Left lobe of liver (tissue), 2 donors: ENCODE measurements at regions not wholly inside any gene's neighbourhood (a gene's known extent, or its start where the extent isn't known, plus 50 kb on each side); places are given as distances from the start of the nearest gene placed in this dataset.
"Not testable (repeated sequence)": the region's sequence is repeated elsewhere in the genome, so short reads cannot be mapped to it uniquely, and the experiment has no call there.

Source experiments
- ATAC-seq: fragments of 200-7000 bp; cut with Tn5 transposase; one replicate; pipeline ENCODE4 v1.9.1; 2020; ENCODE audit warnings: mild to moderate bottlenecking, moderate library complexity
- DNase-seq: peaks from one replicate; pipeline ENCODE4 v3.0.0-alpha.2; 2020; ENCODE audit warnings: low spot score
- donor health status: DM: no; HTN: no; CAD: no; lungs with moderate emphysema.
- donor health status: DM: no; HTN: yes; CAD: no.

DNA sequence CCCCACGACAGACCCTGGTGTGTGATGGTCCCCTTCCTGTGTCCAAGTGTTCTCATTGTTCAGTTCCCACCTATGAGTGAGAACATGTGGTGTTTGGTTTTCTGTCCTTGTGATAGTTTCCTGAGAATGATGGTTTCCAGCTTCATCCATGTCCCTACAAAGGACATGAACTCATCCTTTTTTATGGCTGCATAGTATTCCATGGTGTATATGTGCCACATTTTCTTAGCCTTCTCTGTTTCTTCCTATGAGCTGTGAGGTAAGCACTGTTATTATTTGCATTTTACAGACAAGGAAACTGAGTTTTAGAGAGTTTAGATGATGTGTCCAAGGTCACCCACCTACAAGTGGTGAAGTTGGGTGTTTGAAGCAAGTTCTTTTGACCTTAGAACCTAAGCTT is 51.1 kb upstream of the BNC1 start:
- DNase-seq, ATAC-seq: not testable (repeated sequence)

DNA sequence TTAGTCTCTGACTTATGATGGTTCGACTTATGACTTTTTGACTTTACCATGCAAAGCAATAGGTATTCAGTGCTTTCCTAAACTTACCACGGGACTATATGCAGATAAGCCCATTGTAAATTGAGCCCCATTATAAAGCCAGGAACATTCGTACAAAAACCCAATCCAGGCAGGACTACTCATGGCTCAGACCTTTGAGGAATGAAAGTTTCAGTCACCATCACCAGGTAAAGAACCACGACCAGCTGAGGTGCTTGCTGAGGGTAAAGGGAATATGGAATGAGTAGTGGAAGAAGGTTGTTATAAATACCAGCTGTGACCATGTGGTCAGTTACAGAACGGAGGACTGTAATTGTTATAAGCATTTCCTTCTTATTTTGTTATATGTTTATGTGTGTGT is 54.9 kb upstream of the BNC1 start:
- ATAC-seq: no peak
- DNase-seq: no peak

DNA sequence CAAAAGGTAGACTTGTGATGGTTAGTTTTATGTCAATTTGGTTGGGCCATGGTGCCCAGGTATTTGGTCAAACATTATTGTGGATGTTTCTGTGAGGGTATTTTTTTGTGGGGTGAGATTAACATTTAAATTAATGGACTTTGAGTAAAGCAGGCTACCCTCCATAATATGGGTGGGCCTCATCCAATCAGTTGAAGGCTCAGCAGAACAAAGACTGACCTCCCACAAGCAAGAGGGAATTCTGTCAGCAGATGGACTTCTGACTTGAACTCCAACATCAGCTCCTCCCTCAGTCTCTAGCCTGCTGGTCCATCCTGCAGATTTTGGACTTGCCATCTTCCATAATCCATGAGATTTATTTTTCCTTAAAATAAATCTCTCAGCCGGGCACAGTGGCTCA is 55.6 kb upstream of the BNC1 start:
- no peak for ATAC-seq
- DNase-seq: no peak

DNA sequence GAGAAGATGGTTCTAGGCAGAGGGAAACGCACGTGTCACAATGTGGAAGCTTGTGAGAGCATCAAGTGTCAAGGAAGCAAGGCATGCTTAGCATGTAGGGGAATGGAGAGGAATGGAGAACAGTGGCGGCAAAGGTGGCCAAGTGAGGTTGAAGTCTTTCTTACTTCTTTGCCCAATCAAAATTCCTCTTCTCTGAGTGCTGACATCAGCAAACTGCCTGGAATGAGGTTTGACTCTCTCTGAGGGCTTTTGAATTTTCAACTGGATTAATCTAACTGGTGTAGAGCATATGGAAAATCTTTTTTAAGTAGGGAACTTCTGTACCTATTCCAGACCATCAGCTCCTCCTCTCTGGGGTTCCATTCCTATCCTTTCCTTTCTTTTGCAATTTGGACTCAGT is 61.9 kb upstream of the BNC1 start:
- ATAC-seq: no peak
- no peak for DNase-seq

DNA sequence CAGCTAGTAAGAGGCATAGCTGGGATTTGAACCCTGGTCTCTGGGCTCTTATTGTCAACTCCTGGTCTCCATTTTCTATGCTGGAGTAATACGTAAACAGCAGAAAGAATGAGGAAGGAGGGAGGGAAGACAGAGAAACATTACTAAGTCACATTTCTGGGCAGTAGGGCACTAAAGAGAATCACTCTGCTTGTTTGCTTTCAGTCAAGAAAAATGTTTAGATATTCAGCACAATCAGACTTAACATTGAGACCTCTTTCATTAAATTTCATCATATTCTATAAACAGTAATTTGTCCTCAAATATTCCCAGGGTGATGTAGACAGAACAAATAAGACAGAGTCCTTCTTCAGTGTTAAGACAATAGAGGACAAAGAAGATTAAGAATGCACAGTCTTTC is 67.7 kb upstream of the BNC1 start:
- no peak for ATAC-seq
- DNase-seq: no peak

DNA sequence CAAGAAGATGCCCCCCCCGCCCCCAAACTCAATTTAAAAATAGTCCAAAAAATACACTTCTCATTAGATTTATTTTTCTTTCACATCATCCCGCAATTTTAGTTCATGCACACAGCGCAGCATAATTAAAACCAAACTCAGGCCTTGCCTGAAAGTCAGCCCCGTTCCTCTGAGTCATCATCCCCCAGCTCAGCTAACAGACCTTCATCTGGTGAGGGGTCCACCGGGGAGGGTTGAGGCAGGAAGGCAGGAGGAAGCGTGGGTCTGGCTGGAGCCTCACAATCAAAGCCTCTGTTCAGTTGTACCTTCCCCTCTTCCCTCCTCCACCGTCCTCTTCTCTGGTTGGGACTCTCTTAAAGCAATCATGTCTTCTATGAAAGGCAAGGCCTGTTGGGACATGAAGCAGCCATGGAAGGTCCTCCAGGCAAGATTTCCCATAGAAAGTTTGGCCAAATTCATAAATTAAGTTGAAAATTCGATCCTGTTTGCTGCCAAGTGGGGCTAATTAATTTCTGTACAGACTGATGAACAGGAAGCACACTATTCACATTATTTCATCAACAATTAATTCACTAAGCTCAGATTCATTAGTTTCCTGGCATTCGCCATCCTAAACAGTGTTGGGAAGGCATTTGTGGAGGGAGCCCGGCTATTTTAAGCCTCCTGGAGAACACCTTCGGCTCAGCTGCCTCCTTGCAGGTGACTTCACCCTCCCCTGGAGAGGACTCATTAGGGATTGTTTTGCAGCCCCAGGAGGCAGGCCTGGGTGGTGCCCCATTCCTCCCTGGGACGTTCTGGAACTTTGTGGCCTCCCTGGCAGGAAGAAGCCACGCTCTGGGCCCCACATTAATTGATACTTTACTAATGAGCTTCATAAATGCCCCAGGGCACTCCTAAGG is 72.3 kb upstream of the BNC1 start:
- no peak for DNase-seq
- ATAC-seq: no peak

DNA sequence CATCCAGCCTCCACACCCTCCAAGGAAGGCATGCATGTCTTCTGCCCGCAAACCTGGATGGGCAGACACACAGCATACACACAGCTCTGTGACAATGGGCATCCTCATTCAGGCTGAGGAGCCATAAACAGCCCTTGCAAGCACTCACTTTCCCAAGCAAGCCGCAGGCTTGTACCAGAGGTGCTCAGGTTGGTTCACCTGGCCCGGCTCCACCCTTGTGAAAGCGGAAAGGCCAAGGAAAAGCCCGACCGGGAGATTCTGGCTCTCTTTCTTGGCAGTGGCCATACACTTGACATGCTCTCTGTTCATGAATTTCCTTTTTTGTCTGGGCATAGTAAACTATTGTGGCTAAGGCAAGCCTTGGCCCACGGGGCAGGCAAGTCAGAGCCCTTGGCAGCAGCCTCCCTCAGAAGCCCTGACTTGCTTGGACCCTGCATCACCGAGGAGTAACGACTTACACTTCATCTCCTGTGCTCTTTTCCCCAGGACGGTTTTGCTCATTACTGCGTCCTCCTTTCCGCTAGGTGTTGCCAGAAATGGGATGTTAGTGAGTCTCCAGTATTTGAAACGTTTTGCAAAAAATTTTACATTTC is 74.6 kb upstream of the BNC1 start:
- no peak for ATAC-seq
- no peak for DNase-seq

DNA sequence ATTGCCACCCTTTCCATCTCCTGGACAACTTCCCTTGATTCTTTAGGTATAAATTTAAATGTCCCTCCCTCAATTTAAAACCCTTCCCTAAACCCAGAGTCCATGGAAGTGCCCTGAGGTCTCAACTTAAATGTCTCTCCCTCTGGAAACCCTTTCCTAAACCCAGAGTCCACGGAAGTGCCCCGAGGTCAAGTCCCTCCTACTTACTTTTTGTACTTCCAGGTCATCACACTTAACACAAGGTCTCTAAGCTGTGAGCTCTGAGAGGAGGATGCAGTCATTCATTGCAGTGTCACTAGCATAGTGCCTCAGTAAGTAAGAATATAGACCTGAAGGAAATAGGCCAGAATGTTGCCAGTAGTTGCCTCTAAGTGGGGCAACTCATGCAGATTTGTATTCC is 78.2 kb upstream of the BNC1 start:
- ATAC-seq (no peak), DNase-seq (no peak)

DNA sequence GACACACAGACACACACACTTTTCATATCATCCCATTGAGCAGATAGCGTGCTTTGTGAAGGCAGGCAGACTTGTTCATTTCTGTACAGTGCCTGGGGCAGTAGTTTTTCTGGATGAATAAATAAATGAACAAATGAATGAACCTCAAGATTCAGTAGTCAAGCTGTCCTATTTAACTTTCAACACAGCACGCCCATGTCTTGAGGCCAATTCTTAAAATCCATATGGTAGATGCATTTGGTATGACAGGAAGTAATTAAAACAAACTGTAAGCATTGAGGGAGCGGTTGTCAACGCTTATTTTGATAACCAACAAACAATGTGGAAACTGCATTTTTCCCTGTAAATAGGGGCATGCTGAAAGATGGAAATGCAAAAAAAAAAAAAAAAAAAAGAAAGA is 80.0 kb upstream of the BNC1 start:
- no peak for ATAC-seq
- DNase-seq: no peak

DNA sequence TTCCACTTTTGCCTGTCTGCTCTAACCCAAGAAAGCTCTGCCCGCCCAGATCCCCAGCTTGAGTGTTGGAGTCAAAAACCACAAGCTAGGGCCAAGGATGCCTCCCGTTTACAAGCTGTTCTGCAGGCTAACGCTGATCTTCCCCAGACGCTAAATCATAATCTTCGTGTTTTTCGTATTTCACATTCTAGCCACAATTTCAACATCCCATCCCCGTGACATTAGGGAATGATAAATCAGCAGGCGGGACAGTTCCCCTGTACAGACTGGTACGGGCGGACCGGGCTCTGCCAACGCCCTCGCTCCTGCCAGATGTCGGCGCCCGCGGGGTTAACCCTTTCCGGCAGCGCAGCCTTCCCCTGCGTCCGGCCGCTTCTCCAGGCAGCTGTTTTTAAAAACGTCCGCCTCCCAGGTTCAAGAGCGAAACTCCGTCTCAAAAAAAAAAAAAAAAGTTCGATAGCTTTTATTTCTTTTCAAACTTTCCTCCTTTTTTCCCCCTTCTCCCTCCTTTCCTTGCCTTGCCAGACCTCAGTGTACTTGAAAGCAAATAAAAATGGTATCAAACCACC is 81.0 kb upstream of the BNC1 start:
- ATAC-seq (peak; percentile 41), DNase-seq (no peak)

DNA sequence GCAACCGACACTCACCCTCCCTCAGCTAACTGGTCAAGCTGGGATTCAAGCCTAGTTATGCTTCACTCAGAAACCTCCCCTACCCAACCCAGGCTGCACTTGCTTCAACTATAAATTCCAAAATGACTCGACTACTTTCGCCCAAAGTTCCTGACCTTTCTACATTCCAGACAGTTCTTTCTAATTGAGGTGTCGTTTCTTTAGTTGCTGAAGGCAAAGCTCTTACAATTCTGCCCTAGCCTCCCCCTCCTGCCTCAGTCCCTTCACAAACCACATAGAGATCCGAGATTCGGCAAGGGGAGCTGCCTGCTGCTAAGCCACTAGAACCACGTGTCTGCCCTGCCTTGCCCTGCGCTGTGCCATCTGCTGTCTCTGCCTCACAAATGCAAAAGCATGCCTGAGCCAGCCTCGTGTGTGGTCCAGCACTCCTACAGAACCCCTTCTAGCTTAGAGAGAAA is 74.7 kb upstream of the SH3GL3 start:
- ATAC-seq: no peak
- DNase-seq: no peak

DNA sequence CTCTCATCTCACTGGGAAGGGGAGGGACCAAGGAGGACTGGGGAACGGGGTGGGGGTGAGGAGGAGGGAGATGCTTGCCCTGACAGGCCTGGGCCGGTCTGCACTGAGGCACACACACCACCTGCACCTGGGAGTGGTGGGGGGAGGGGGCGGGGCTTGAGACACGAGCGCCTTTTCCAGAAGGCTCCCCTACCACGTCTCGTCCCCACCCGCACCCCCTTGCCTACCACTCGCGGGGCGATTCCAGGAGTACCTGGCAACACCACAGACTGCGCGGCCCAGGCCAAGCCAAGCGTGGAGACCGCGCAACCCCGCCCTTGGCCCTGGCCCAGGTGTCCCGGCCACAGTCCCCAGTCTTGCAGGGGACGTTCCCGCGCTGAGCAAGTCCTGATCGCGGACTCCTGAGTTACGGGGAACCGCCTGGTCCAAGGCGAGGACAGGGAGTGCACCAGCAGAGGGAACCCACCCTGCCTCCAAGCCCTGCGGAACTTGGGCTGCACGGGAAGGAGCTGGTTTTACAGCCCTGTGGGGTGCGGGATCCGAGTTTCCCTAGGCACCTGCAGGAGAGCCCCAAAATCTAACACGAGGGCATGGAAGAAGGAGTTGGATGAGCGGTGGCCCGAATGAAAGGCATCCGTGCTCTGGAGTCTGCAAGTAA is 68.1 kb upstream of the SH3GL3 start:
- DNase-seq: no peak

DNA sequence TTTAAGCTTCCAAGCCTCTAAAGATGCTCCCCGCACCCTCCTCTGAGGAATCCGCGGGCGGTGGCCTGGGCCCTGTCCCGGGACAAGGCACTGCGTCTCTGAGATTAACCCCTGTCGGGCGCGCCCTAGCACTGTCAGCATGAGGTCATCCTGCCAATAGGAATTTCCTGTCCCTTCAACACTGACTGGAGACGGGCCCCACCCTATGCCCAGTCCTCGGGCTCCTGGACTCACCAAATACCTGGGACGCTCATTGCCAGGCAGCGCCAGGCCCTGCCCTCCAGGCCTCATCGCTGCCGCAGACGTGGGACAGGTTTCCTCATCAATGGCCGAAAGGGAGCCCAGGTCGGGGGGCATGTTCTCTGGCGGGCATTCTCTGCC is 67.6 kb upstream of the SH3GL3 start:
- ATAC-seq: no peak
- no peak for DNase-seq

More for the DNA sequence above, 68.1 kb upstream of the SH3GL3 start:
- no peak for ATAC-seq

DNA sequence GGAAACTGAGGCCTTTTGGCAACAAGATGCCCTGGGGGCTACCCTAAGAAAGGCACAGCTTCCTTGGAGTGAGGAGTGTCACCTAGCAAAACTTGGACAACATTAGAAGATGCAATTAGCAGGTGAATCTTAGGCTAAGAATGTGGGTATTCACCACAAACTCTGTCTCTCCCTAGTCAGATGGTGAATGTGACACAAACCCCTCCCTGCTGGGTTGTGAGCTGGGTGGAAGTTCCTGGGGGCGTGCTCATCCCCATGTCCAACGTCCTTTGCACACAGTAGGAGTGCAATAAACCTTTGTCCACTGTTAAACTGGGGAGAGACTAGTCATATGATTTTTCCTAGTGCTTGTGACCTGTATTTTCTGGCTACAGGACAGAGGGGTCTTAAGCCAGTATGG is 67.1 kb upstream of the SH3GL3 start:
- ATAC-seq (no peak), DNase-seq (no peak)

DNA sequence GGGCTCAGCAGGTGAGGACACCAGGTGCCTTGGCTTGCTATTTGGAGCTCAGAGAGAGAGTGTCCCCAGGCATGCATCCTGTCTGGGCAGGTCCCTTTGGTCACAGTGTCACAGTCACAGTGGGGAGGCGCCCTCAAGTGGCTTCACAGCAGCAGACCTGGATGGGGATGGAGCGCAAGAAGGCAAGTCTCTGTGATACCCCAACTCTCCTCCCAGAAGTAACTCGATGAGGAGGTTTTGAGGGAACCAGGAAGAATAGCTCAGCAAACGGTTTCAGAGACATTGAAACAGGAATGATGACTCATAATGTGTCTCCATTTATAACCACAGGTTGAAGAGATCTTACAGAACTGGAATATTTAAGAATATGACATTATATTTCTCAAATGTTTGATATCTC is 66.5 kb upstream of the SH3GL3 start:
- DNase-seq (no peak), ATAC-seq (peak; percentile 80)

DNA sequence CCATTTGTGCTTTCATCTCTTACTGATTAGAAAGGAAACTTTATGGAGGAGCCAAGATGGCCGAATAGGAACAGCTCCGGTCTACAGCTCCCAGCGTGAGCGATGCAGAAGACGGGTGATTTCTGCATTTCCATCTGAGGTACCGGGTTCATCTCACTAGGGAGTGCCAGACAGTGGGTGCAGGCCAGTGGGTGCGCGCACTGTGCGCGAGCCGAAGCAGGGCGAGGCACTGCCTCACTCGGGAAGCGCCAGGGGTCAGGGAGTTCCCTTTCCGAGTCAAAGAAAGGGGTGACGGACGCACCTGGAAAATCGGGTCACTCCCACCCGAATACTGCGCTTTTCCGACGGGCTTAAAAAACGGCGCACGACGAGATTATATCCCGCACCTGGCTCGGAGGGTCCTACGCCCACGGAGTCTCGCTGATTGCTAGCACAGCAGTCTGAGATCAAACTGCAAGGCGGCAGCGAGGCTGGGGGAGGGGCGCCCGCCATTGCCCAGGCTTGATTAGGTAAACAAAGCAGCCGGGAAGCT is 63.5 kb upstream of the SH3GL3 start:
- ATAC-seq, DNase-seq: not testable (repeated sequence)

DNA sequence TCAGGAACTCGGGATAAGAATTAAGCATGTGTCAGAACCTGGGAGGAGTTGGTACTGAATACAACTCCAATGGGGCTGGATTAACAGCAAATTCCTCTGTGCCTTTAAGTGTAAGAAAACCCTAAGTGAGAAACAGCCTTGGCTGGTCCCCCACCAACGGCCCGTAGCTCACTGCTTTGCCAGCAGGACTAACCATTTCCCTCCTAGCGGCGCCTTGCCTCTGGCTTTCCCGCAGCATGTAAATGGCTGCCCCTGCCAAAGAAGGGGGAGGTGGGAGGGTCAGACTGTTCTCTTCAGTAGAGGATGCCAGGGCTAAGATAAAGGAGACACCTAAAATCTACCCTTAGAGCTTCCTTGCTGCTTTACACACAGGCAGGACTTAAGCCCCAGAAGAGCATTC is 51.0 kb upstream of the SH3GL3 start:
- no peak for ATAC-seq
- no peak for DNase-seq
